Activated T-helper 2 cell treated with anti-CD3 and anti-CD28 coated beads, Interferon-gamma antibody, Interleukin-2, Interleukin-4, amounts not matched to agents 10 μg/mL and 5 μg/mL and 100 μg/mL, durations not matched to agents 14 hours and 24 hours and 36 hours (primary cell): ENCODE measurements at regions not wholly inside any gene's neighbourhood (a gene's known extent, or its start where the extent isn't known, plus 50 kb on each side); places are given as distances from the start of the nearest gene placed in this dataset.
"Not testable (repeated sequence)": the region's sequence is repeated elsewhere in the genome, so short reads cannot be mapped to it uniquely, and the experiment has no call there.

Experiments
- DNase-seq: peaks from one replicate; pipeline ENCODE4 v3.0.0; 2021; ENCODE audit warnings: low spot score
- H3K27ac Mint-ChIP-seq: one replicate; pipeline ENCODE4 v1.8.0; 2021; ENCODE audit warnings: mixed read lengths
- H3K27me3 Mint-ChIP-seq: one replicate; pipeline ENCODE4 v1.8.0; 2021; ENCODE audit warnings: low read depth, mixed read lengths
- H3K36me3 Mint-ChIP-seq: one replicate; pipeline ENCODE4 v1.8.0; 2021; ENCODE audit warnings: low read depth, mixed read lengths
- H3K4me1 Mint-ChIP-seq: one replicate; pipeline ENCODE4 v1.8.0; 2021; ENCODE audit warnings: low read depth, mixed read lengths
- H3K4me3 Mint-ChIP-seq: one replicate; pipeline ENCODE4 v1.8.0; 2021; ENCODE audit warnings: low read depth, mild to moderate bottlenecking, moderate library complexity, mixed read lengths
- H3K9me3 Mint-ChIP-seq: one replicate; pipeline ENCODE4 v1.8.0; 2021; ENCODE audit warnings: mixed read lengths
- intact Hi-C: fragments of 100-400 bp; cut with micrococcal nuclease; formaldehyde crosslinking; loops from one replicate; pipeline ENCODE4 v1.15.1; 2023

DNA sequence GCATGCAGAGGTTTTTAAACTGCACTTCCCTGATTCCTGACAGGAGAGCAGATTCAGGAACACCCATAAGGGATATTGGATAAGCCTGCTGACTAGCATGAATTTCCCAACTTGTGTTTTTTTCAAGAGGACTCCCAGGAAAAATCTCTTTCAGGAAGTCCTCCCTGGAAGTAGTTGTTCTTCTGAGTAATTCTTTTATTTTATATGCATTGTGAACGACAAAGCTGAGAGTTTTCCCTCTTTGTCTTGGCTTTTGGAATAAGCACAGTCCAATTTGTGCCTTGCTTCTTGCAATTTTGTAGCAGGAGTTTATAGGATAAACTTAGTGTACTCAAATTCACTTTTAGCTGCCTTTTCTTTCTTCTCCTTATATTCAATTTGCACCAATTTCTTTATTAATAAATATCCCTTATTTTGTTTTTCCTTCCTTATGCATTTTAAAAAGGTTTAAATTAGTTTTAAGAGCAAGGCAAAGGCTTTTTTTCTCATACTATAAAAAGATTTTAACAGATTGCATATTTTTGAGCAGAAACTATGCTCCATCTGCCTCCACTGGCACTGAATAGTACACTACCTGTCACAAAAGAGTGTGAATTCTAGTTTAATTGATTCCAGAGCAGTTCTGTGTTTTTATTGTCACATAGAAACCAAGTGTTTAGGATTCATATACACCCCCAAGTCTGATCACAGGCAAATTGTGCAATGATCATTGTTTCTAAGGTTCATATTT lies 543.3 kb upstream of the SPRY2 start:
- Mint-ChIP-seq H3K27ac (no peak overlapping the region), H3K4me3 (no peak overlapping the region), H3K27me3 (no peaks in the 10 kb centered on the region), H3K9me3 (no peaks in the 10 kb centered on the region), H3K4me1 (no peaks in the 10 kb centered on the region), H3K36me3 (no peaks in the 10 kb centered on the region)
- intact Hi-C loops, result no loop called here
- no peak for DNase-seq

- H3K36me3 Mint-ChIP-seq, result no peaks in the 10 kb centered on the region
- H3K27me3 Mint-ChIP-seq, result no peaks in the 10 kb centered on the region
- H3K4me1 Mint-ChIP-seq, result no peaks in the 10 kb centered on the region
- no peaks in the 10 kb centered on the region for H3K9me3 Mint-ChIP-seq
- no peak overlapping the region for H3K27ac Mint-ChIP-seq
- intact Hi-C loops, result no loop called here
- DNase-seq, result no peak
- no peak overlapping the region for H3K4me3 Mint-ChIP-seq
Measured at GRCh38 chr13:80883545-80883944, 542.6 kb upstream of the SPRY2 start.

DNA sequence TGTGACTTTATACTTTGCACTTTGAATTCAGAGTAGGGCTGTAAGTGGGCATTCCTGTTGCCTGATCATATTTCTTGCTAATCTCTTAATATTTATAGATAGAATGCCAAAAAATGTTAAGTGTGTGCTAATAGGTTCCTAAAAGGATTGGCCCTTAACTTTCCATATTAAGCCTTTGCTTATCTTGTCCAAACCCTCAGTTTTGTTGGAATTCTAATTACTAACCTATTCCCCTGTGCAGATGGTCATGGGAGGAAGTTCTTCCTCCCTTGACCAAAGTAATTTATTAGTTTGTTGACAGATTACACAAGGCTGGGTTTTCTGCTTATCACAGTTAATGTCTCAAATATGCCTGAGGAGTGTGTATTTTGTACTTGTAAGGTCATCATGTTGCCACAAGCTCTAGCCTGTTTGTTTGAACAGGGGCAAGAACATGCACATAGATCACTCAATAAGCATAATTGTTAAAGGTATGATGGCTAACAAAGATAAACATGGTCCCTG lies 541.1 kb upstream of the SPRY2 start:
- Mint-ChIP-seq H3K9me3 (no peaks in the 10 kb centered on the region), H3K4me1 (no peaks in the 10 kb centered on the region), H3K27ac (no peak overlapping the region), H3K36me3 (no peaks in the 10 kb centered on the region), H3K4me3 (no peak overlapping the region), H3K27me3 (no peaks in the 10 kb centered on the region)
- DNase-seq, result no peak
- intact Hi-C loops, result no loop called here

GRCh38 chr13:80881495-80881894 lies 540.6 kb upstream of the SPRY2 start:
- Mint-ChIP-seq H3K27me3 (no peaks in the 10 kb centered on the region), H3K4me3 (no peak overlapping the region)
- intact Hi-C loops, result no loop called here

DNA sequence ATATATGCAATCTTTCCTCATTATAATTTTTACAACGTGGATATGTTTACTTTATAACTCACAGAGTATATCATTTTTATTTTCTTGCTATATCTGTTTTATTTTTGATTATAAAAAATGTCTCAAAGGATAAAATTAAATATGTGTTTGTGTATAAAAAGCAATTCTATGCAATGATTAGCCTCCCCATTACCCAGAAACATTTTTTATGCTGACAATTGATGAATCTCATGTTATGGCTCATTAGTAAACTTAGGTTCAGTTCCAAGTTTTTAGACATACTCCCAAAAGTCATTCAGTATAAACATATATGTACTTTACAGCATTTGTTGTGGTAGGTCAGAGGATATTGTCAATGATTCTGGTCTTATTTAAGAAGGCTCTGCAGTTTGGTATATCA lies 540.1 kb upstream of the SPRY2 start:
- Mint-ChIP-seq H3K9me3 (no peaks in the 10 kb centered on the region), H3K4me3 (no peak overlapping the region), H3K36me3 (no peaks in the 10 kb centered on the region), H3K4me1 (no peaks in the 10 kb centered on the region), H3K27ac (no peak overlapping the region), H3K27me3 (no peaks in the 10 kb centered on the region)
- no peak for DNase-seq
- intact Hi-C loops, result no loop called here

More at GRCh38 chr13:80881495-80881894, 540.6 kb upstream of the SPRY2 start:
- DNase-seq, result no peak
- no peaks in the 10 kb centered on the region for H3K4me1 Mint-ChIP-seq
- no peak overlapping the region for H3K27ac Mint-ChIP-seq
- H3K9me3 Mint-ChIP-seq, result no peaks in the 10 kb centered on the region
- H3K36me3 Mint-ChIP-seq, result no peaks in the 10 kb centered on the region

DNA sequence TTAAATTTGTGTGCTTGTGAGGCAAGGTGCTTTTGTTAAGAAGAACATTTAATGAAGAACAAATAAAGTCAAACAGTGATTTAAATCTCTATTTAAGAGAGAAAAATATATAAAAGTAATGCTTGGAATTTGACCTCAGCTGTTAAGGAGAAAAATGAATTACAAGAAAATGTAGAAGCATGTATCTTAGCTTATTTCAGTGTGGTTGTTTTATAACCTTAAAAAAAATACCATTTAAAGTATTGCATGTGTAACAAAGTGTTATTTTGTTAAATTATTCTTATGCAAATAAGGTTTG lies 537.0 kb upstream of the SPRY2 start:
- no peaks in the 10 kb centered on the region for H3K4me1 Mint-ChIP-seq
- no peaks in the 10 kb centered on the region for H3K9me3 Mint-ChIP-seq
- DNase-seq, result no peak
- intact Hi-C loops, result no loop called here
- H3K36me3 Mint-ChIP-seq, result no peaks in the 10 kb centered on the region
- H3K27ac Mint-ChIP-seq, result no peak overlapping the region
- H3K27me3 Mint-ChIP-seq, result no peaks in the 10 kb centered on the region
- no peak overlapping the region for H3K4me3 Mint-ChIP-seq

DNA sequence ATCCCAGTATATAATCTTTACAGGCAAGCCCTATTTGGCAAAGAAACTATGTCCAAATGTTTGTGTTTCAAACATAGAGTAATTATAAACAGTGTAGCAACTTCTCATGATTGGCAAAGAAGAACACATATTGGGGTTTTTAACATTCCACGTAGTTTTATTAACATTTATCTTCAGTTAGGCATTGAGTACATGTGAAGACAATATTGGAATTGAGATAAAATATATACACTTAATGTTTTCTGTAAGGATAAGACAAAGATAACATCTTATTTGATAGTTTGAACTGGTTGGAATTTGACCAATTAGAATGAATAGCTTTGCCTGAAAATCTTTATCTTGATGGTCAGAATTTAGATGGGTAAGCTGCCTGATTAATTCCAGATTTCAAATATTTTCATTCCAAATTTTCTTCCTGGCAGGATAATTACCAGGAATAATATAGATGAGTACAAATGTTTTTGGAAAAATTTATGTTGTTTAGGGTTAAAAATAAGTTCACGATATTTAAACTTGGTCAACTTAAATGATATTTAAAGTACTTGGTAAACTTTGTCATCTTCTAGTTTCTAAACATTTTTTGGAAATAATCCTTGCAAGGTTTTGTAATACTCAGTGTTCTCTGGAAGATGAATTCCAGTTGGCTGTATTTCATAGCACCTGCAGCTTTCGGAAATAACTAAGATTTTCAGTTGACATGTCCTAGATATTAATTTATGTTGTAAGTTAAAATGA lies 536.5 kb upstream of the SPRY2 start:
- intact Hi-C loops, result no loop called here
- Mint-ChIP-seq H3K36me3 (no peaks in the 10 kb centered on the region), H3K9me3 (no peaks in the 10 kb centered on the region), H3K4me3 (no peak overlapping the region), H3K4me1 (no peaks in the 10 kb centered on the region), H3K27me3 (no peaks in the 10 kb centered on the region), H3K27ac (no peak overlapping the region)
- no peak for DNase-seq

DNA sequence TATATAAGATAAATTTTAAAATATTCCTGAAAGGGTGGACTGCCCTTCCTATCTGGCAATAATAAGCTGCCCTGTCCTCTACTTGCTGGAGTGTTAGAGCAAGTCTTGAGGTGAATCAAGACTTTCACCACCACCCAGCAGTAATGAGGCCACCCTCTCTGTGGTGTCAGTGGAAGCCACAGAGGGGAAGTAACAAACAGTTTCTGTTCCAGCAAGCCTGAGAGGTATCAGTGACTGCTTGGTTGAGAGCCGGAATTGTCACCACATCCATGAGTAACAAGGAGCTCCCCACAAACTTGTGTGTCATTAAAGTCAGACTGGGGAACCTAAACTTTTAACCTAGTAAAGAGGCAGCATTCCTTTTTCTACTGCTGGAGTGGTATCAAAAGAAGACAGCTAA lies 532.7 kb upstream of the SPRY2 start:
- Mint-ChIP-seq H3K9me3 (peaks cover 8% of the 10 kb centered on the region), H3K4me3 (no peak overlapping the region), H3K36me3 (no peaks in the 10 kb centered on the region), H3K4me1 (no peaks in the 10 kb centered on the region), H3K27me3 (no peaks in the 10 kb centered on the region), H3K27ac (no peak overlapping the region)
- intact Hi-C loops, result no loop called here
- no peak for DNase-seq

DNA sequence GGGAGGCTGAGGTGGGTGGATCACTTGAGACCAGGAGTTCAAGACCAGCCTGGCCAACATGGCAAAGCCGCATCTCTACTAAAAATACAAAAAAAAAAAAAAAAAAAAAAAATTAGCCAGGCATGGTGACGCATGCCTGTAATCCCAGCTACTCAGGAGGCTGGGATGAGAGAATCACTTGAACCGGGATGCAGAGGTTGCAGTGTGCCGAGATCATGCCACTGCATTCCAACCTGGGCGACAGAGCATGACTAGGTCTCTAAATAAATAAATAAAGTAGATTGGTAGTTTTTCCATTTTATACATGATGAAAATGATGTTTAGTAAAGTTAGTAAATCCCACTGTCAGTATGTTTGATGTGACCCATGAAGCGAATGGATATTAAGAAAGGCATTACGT lies 531.0 kb upstream of the SPRY2 start:
- H3K4me1 Mint-ChIP-seq, H3K27me3 Mint-ChIP-seq, H3K4me3 Mint-ChIP-seq, intact Hi-C loops, DNase-seq, H3K27ac Mint-ChIP-seq, H3K36me3 Mint-ChIP-seq: not testable (repeated sequence)
- peaks cover 16% of the 10 kb centered on the region for H3K9me3 Mint-ChIP-seq

DNA sequence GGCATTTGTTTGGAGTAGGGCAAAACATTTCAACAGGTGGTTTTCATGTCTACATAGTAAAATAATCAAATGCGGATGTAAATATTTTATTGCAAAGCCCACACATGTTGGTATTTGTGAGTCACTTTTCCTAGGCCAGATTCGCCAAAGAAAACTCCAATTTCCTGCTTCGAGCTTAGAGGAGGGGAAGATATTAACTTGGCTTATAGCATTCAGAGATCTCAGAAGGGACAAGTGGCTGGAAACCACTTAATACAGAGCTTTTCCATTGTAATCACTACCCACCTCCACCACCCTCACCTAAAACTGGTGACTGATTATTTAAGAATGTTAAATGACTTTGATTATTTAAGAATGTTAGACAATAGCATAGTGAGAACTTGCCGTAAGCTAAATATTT lies 530.6 kb upstream of the SPRY2 start:
- Mint-ChIP-seq H3K36me3 (no peaks in the 10 kb centered on the region), H3K27me3 (no peaks in the 10 kb centered on the region), H3K4me3 (no peak overlapping the region), H3K4me1 (no peaks in the 10 kb centered on the region), H3K9me3 (peaks cover 16% of the 10 kb centered on the region), H3K27ac (no peak overlapping the region)
- intact Hi-C loops, result no loop called here
- no peak for DNase-seq

- intact Hi-C loops, result no loop called here
- Mint-ChIP-seq H3K27ac (no peak overlapping the region), H3K4me3 (no peak overlapping the region), H3K27me3 (no peaks in the 10 kb centered on the region), H3K4me1 (no peaks in the 10 kb centered on the region), H3K36me3 (no peaks in the 10 kb centered on the region), H3K9me3 (peaks cover 18% of the 10 kb centered on the region)
- DNase-seq, result no peak
Measured at GRCh38 chr13:80870186-80870585, 529.3 kb upstream of the SPRY2 start.

GRCh38 chr13:80866921-80867320 lies 526.0 kb upstream of the SPRY2 start:
- Mint-ChIP-seq H3K36me3 (no peaks in the 10 kb centered on the region), H3K27ac (no peak overlapping the region), H3K4me3 (no peak overlapping the region), H3K27me3 (no peaks in the 10 kb centered on the region), H3K4me1 (no peaks in the 10 kb centered on the region), H3K9me3 (peaks cover 20% of the 10 kb centered on the region)
- no peak for DNase-seq
- intact Hi-C loops, result no loop called here

- DNase-seq, result no peak
- Mint-ChIP-seq H3K4me1 (no peaks in the 10 kb centered on the region), H3K9me3 (peaks cover 24% of the 10 kb centered on the region), H3K36me3 (no peaks in the 10 kb centered on the region), H3K27me3 (no peaks in the 10 kb centered on the region), H3K4me3 (no peak overlapping the region), H3K27ac (no peak overlapping the region)
- intact Hi-C loops, result no loop called here
Measured at GRCh38 chr13:80865329-80865728, 524.4 kb upstream of the SPRY2 start.
